ENCODE measurements at regions not wholly inside any gene's neighbourhood (a gene's known extent, or its start where the extent isn't known, plus 50 kb on each side); places are given as distances from the start of the nearest gene placed in this dataset.
"Not testable (repeated sequence)": the region's sequence is repeated elsewhere in the genome, so short reads cannot be mapped to it uniquely, and the experiment has no call there.

DNA sequence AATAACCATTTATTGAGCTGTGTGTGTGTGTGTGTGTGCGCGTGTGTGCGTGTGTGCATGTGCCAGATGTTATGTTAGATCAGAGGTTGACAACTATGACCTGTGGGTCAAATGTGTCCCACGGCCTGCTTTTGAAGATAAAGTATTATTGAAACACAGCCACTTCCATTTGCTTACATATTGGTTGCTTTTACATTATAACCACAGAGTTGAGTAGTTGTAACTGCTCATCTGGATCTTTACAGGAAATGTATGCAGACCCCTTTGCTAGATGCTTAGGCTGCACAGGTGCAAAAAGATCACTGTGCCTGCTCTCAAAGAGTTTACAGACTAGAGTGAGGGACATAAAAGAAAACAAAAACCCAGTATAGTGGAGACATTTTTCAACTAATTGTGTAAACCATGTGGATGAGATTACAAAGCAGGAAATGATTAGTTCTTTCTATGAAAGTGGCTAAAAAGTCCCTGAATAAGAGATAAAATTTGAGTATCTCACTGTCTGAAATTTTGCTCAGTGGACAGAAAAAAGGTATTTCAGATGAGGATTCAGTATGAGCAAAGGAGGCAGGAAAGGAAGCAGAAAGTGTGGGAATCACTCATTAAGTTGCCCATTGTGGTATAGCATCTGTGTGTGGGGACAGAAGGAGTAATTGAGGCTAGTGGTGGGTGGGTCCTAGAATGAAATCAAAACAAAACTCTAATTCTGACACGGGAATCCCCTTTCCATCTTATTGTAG is 188.4 kb downstream of the PAH start:
- no peak for DNase-seq

DNA sequence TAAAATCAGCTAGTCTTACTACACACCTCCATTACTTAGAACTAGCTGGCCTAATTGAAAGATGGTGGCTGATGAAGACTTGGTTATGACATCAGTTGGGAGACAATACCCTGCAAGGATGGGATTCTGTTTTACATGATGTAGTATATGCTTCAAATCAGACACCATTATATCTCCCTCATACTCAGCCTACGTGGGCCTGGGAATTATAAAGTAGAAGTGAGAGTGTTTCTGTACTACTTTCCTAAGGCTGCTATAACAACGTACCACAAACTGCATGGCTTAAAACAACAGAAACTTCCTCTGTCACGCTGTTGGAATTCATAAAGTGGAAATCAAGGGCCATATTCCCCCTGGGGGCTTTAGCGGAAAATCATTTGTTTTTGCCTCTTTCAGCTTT is 190.4 kb downstream of the PAH start:
- DNase-seq, result no peak

DNA sequence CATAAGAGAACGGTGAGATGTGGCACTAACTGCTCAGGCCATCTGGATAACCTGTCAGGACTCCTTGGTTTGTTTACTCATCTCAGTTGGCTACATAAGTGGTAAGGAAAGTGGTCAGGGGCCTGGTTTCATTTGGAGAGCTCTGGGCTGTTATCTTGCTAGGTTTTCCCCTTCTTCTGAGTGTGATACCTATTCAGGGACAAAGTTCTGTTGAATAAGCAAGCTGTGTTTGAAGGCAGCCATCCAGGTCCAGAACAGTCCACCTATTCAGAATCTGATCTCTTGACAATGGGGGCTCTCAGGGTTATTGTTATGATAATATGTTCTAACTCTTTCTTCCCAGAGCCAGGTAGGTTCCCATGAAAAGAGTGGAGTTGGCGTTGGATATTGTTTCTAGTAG is 194.9 kb downstream of the PAH start:
- DNase-seq, result no peak

DNA sequence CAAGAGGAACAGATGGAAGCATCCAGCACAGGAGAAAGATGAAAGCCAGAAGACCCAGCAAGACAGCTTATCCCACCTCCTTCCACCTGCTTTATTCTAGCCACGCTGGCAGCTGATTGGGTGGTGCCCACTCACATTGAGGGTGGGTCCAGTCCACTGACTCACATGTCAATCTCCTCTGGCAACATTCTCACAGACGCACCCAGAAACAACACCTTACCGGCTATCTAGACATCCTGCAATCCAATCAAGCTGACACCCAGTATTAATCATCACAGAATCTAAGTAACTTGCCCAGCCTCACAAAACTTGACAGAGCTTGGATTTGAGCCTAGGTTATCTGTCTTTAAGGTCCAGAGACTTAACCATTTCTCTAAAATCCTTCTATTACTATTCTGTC is 208.9 kb downstream of the PAH start:
- DNase-seq, result no peak

DNA sequence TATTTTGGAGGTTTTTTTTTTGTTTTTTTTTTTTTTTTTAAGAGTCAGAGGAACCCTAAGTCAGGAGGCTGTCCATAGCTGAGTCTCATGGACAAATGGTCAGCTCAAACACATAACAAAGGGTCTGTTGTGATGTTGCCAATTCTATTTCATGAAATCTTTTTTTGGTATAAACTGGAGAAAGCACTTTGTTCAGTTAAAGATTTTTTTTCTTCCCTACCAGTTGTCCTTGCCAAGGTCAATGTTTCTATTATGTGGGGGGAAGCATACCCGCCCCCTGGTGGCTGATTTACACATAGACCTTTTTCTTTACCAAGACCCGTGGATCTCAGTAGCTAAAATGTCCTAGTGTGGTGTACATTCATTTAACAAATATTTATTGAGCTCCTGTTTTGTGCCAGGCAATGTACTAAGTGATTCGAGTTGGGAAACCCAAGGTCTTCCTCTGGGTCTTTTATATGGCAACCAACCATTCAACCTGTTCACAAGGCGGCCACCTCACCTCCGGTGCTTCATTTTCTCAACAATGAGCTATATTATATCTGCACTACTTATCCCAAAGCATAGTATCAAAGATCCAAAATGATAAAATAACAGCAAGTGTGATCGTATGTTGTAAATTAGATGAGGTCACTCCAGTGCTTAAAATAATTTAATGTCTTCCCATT is 214.5 kb downstream of the PAH start:
- DNase-seq, result peak; percentile 69

DNA sequence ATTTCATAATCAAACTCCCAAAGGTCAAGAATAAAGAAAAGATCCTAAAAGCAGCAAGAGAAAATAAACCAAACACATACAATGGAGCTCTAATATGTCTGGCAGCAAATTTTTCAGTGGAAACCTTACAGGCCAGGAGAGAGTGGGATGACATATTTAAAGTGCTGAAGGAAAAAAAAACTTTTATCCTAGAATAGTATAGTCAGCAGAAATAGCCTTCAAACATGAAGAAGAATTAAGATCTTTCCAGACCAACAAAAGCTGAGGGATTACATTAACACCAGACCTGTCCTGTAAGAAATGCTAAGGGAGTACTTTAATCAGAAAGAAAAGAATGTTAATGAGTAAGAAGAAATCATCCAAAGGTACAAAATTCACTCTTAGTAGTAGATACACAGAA is 215.7 kb upstream of the IGF1 start:
- no peak for DNase-seq

DNA sequence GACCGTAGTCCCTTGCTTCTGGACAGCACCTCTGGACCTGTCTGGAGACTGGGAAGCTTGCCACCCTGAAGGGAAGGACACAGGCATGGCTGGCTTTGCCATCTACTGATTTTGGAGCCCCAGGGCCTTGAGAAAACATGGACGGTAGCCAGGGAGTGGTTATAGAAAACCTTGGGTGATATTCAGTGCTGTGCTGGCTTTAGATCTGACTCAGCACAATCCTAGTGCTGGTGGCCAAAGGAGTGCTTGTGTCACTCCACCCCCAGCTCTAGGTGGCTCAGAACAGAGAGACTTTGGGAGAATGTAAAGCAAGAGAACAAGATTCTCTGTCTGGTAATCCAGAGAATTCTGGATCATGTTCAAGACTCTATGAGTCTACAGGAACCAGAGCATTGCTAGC is 214.5 kb upstream of the IGF1 start:
- no peak for DNase-seq

DNA sequence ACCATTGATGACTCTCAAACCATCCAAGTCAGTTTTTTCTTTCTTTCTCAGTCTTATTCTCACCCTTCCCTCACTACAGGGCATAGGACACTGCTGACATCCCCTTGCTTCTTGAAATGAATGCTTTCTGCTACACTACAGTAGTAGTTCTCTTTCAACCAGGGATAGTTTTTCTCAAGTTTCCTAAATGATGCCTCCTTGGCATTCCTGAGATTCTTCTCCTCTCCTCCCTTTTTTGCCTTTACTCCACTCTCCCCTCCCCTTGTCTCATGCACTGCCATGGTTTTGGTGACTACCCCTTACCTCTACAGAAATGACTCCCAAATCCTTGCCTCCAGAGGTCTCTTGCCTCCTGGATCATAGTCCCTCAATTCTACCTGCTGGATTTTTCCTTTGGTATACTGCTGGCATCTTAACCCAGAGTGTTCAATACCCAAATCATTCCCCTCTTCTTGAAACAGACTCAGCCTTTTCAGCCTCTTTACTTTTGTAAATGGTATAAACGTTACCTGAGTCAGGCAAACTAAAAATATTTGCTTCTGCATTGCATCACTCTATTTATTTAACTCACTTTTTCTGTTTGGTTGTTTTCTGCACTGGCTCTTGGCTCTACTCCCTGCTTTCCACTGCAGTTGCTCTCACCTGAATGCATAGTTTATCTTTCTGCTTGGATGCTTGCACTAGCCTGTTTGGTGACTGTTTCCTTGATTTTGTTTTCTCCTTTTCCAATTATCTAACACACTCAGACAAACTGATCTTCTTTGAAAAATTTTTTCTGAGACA is 211.6 kb upstream of the IGF1 start:
- DNase-seq, result no peak

DNA sequence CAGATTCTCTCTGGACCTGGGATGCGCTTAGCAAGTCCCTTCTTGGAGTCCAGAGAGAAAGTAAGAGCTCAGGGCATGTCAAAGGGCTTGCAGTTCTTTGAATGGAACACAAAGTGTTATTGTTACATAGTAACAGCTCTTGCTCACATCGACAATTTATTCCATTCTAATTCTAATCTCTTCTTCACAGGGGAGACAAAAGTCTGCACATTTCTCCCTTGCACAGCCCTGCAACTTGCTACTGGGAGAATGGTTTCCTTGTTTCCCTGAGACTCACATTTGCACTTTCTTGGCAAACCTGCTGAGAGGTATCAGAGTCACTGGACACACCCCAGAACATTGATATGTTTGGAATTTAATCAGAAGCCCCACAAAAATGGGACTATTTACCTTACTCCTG is 209.9 kb upstream of the IGF1 start:
- no peak for DNase-seq

DNA sequence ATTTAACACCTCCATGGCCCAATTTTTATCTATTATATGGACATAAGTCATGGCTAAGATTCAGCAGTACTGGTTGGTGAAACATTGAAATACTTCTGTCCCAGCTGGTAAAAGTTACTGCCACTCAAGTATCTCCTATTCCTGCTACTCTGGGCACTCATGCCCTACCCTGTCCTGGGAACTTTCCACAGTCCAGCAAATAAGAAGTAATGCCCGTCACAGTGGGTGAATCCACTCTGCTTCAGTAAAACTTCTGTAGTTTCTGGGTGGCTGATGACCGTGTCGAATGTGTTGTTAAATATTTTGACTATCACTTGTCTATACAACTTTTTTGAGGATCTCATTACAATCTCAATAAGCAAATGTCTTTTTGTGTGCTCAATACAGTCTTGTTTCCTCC is 209.3 kb upstream of the IGF1 start:
- no peak for DNase-seq

DNA sequence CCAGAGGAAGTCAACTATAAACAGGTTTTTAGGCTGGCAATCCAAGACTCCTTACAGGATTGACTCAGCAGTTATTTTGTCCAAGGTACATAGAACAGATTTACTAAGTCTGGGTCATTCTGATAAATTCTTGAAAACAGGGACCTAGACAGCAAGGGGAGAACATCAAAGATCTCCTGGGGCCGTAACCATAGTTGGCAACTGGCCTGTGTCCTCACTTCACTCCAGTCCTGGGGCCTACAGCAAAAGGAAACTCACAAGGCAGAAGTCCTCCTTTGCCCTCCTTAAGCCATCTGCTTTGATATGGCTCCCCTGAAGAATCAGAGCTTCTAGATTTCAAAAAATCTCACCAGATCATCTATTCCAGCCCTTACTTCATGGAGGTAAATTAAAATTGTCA is 207.2 kb upstream of the IGF1 start:
- DNase-seq, result no peak

DNA sequence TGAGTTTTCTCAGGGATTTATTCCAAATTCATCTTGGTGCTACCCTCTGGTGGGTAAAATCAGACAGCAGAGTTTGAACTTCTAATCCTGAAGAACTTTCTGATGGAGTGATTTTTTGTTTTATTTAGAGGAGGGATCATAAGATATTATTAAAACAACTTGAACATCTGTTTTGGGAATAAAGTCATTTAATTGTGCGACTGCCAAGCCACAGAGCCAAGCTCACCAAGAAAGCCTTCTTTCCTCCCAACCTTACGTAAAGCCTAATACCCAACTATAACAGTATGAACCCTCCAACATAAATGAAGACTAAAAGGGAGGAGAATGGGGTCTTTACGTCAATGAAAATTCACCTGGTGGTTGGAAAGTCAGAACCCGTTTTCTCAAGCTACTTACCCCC is 205.5 kb upstream of the IGF1 start:
- DNase-seq, result no peak

DNA sequence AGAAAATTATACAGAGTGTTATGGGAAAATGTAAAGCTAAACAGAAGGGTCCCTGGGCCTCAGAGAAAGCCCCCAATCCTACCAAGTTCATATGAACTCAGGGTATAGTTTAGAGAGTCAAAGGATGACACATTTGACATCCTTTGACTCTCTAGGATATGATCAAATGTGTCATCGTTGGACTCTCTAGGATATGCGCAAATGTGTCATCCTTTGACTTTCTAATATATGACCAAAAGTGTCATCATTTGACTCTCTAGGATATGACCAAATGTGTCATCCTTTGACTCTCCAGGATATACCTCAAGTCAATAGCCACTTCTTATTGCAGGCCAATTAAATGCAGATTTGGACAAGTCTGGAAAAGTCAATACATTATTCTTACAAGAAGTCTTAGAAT is 204.8 kb upstream of the IGF1 start:
- DNase-seq, result no peak

DNA sequence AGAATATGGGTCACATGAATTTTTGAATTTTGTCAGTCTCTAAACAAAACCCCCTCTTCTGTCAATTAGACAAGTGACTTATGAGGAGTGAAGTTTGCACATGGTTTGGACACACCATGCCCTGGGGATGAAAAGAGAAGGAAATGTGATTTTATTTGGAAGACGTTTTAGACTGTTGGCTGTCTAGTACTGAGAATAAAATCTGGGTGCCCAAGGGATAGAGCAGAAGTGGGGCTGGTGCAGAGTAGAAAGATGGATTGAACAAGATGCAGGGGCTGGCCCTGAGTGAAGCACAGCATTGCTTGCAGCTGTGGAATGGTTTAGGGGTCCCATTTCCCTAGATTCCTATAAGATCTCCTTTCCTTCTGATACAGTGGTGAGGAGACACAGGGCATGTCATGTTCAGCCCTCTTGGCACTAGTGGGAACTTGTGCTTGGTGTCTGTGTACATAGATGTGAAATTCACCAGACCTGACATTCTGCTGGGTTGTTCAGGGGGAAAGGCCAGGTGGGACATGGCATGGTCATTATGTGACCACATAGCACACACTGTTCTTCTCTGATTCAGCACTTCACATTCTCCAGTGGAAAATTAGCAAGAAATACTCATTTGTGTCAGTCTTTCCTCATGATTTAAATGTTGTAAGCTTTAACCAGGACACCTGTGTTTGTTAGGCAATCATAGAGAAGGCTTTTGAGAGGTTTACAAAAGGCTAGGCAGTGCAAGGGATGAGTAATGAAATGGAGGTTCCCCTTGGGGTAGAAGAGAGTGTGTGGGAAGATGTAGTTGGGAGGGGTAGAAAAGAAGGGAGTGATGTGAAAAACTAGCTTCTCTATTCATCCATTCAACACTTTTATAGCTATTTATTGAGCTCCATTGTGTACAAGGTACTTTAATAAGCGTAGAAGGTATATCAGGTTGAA is 202.3 kb upstream of the IGF1 start:
- DNase-seq, result no peak

DNA sequence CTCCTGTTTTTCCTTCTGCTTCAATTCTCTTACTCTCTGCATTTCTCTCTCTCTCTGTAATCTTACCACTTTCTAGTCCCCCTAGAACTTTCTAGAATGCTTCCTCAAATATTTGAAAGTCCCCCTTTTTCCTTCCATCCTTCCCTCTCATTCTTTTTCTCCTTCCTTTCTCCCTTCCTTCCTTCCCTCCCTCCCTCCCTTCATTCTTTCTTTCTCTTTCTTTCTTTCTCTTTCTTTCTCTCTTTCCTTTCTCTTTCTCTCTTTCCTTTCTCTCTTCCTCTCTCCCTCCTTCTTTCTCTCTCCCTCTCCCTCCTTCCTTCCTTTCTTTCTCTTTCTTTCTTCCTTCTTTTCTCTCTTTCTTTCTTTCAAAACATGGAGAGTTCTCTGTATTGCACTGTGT is 201.4 kb upstream of the IGF1 start:
- DNase-seq, result no peak

DNA sequence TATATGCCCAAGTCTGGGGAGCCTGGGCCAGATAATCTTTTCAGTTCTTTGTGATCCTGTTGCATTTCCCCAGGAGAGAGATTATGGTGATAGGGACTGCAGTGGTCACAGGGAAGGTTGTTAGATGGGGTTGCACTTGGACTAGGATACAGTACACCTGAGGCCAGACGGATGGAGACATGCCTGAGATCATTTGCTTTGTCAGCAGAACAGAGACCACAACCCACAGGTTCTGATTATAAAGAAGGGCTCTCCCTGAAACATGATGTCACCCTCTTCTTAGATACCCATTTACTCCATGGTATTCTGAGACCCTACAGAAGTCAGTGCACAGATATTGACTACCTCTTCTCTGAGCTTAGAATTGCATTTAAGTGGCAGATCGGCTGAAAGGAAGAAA is 200.9 kb upstream of the IGF1 start:
- DNase-seq, result no peak

DNA sequence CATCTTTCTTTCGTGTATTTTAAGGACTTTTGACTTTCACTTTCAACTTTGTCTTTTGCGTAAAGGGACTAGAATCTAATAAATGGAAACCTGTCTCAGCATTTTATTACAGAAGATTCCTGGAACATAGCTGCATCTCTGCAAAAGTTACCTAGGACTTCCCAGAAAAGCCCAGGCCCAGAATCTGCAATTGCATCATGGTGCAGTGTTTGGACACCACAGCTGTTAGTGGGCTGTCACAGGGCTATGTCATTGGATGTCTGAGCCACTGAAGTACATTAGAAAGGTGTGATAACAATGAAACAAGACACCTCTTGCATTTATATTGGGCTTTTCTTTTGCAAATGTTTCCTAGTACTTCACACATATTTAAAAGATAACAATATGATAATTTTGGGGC is 199.9 kb upstream of the IGF1 start:
- DNase-seq, result no peak

DNA sequence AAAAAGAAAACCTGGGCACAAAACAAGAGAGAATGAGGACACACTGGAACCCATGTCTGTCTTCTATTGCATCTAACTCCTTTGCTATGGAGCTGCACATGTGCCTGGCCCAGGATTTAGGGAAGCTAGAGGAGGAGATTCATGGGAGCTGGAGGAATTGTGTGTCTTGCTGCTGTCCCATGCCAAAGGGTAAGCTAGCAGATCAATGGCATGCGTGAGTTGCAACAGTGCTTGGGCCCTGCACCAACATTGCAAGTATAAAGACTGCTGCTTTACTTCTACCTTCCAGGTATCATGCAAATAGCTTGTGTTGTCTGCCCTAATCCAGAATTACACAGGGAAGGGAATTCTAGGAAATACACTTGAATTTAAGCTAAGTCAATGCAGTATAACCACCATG is 196.4 kb upstream of the IGF1 start:
- no peak for DNase-seq

DNA sequence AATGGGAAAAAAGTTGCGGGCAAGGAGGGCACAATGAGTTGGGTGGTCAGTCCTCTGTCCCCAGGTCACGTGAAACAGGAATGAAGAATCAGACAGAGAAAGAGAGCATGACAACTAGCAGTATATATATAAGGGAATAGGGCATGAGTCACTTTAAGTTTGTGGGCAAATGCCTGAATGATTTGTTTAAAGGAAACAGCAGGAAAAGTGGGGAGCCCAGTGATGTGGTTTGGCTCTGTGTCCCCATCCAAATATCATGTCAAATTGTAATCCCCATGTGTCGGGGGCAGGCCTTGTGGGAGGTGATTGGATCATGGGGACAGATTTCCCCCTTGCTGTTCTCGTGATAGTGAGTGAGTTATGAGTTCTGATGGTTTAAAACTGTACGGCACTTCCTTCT is 195.3 kb upstream of the IGF1 start:
- peak; percentile 86 for DNase-seq

DNA sequence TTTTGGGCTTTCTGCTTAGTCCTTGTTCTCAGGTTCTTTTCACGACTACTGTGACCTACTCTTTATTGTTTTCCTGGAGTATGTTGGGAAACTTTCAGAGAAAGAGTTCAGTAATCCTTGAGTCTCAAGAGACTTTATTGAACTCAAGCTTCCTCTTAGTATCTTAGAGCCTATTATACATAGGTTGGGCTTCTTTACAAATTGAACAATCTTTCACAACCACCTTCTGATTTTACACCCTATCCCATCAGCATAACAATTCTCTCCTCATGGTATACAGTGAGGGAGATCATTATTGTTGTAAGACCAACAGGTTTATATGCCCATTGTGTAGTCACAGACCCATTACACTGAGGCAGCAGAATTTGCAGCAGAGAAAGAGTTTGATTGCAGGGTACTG is 193.2 kb upstream of the IGF1 start:
- DNase-seq, result no peak

DNA sequence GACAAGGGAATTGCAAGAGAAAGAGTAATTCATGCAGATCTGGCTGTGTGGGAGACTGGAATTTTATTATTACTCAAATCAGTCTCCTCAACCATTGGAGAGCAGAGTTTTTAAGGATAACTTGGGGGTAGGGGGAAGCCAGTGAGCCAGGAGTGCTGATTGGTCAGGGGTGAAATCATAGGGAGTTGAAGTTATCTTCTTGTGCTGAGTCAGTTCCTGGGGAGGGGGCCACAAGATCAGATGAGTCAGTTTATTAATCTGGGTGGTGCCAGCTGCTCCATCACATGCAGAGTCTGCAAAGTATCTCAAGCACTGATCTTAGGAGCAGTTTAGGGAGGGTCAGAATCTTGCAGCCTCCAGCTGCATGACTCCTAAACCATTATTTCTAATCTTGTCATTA is 191.8 kb upstream of the IGF1 start:
- peak; percentile 50 for DNase-seq

DNA sequence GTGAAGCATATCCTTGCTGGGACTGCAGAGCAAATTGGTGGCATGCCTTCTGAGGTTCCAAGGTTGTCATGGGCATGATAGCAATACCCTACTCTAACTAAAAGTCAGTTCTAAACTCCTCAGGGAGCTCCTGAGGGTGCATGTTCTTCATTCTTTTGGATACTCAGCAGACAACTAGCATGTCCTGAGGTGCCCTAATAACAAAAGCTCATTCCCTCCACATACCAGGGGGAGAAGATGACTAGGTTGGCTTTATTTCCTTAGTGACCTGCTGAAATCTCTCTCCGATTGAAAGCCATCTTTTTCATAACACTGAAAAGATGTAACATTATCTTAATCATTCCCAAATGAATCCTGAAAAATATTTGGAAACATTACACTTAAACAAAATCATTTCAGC is 188.7 kb upstream of the IGF1 start:
- peak; percentile 21 for DNase-seq

DNA sequence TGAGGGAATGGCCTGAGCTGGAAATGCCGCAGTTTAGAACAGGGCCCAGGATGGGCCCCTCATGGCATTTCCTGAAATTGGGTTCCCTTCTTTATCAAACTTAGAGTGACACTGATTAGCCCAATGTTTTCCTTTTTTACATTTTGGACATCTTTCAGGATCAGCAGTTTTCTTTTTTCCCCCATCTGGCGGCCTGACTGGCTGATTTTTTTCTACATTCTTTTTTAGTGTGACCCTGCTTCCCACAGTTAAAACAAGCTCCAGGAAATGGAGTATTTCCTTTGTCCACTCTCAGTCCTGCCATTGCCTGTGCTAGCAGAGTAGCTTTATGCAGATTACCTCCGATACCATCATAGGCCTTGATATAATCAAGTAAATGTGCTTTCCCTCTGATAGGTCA is 185.8 kb upstream of the IGF1 start:
- DNase-seq, result not testable (repeated sequence)

All from fibroblast of skin of abdomen (primary cell).